Adrenal gland (tissue), 9 donors: ENCODE measurements at regions not wholly inside any gene's neighbourhood (a gene's known extent, or its start where the extent isn't known, plus 50 kb on each side); places are given as distances from the start of the nearest gene placed in this dataset.

Experiments used
- DNase-seq, 7 donors: peaks; one replicate each; pipeline ENCODE4 v3.0.0-alpha.2; 2019 to 2020
- H3K27ac ChIP-seq, 5 donors: fragments of 200-600 bp; sonication (generic) in 4 of 5; 1 replicate in 3 of 5; 2 replicates in 2 of 5; pipeline versions ENCODE4 v1.5.1 to v1.8.0; 2016 to 2020; ENCODE audit warnings: mild to moderate bottlenecking in 1 of 5
- H3K27me3 ChIP-seq: fragments of 200-600 bp; 2 replicates; pipeline ENCODE4 v1.8.0; 2021
- H3K36me3 ChIP-seq, 2 donors: fragments of 200-600 bp; replicated peaks in 1 of 2; 1 replicate in 1 of 2; 2 replicates in 1 of 2; pipeline versions ENCODE4 v1.5.1 to v1.8.0; 2018 to 2022
- H3K4me1 ChIP-seq, 2 donors: fragments of 200-600 bp; replicated peaks in 1 of 2; 1 replicate in 1 of 2; 2 replicates in 1 of 2; pipeline versions ENCODE4 v1.5.1 to v1.8.0; 2018 to 2021
- H3K4me3 ChIP-seq, 4 donors: fragments of 200-600 bp; sonication (generic) in 3 of 4; one replicate each; pipeline ENCODE4 v1.5.1; 2016 to 2018
- H3K9me3 ChIP-seq, 3 donors: fragments of 200-600 bp; sonication (generic) in 1 of 3; replicated peaks in 1 of 3; 1 replicate in 2 of 3; 2 replicates in 1 of 3; pipeline versions ENCODE4 v1.5.1 to v1.8.0; 2016 to 2021
- POLR2A ChIP-seq, 2 donors: fragments of 450-650 bp; IDR thresholded peaks; one replicate each; pipeline ENCODE4 v1.6.1; 2017; ENCODE audit warnings: antibody characterized with exemption in 2 of 2, mild to moderate bottlenecking in 2 of 2, moderate library complexity in 1 of 2
- WGBS, 4 donors: extraction: QIAGEN DNeasy Blood & Tissue Kit in 2 of 4; methylation state at CpG; one replicate each; pipeline versions ENCODE4 v1.1.5 to v1.1.7; 2013 to 2017; 5-methylcytosine and 5-hydroxymethylcytosine counted together
- intact Hi-C, 2 donors: fragments of 100-400 bp; cut with DNase I; formaldehyde crosslinking; loops; one replicate each; pipeline versions ENCODE4 v1.14.1 to v1.15.0; 2022 to 2023
- TF ChIP-seq, protein P1 (sequence below), 6 experiments: fragments of 450-650 bp in 4 of 6; fragments of 200-600 bp in 2 of 6; sonication (generic) in 1 of 6; IDR thresholded peaks; 1 replicate in 5 of 6; 2 replicates in 1 of 6; pipeline versions ENCODE4 v1.5.1 to v1.8.0; 2016 to 2021; ENCODE audit warnings: antibody characterized with exemption in 6 of 6, mild to moderate bottlenecking in 2 of 6, moderate library complexity in 1 of 6
- donor health status: healthy with polysubstance abuse.
- donor health status: Bipolar disorder and iron deficiency.
- donor health status: DM: yes; HTN: yes; CAD: no.
- donor health status: DM: no; HTN: no; CAD: no.
- donor health status: DM: no; HTN: no; CAD: no.

DNA sequence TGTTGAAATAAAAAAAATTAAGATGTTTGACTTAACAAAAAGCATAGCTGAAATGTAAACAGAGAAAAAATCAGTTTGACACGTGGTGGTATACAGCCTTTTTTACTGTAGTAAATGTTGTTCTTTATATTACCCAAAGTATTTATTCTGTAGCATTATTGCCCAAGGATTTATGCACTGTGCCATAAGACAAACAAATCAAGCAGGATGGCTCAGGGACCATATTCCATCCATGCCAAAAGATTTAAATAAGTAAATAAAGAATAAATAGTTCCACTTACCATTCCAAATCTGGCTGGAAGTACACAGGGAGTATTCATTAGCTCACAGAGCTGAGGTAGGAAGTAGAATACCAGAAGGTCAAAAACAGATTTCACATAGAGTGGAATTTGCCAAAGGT, 666.7 kb upstream of the CADM2 start:
- H3K36me3 ChIP-seq: no peaks in the 10 kb centered on the region
- H3K27ac ChIP-seq: no peak overlapping the region
- no peaks in the 10 kb centered on the region for H3K9me3 ChIP-seq
- no peak for TF ChIP-seq POLR2A (IDR thresholded peaks at IDR 0.05)
- TF ChIP-seq, protein P1, sequence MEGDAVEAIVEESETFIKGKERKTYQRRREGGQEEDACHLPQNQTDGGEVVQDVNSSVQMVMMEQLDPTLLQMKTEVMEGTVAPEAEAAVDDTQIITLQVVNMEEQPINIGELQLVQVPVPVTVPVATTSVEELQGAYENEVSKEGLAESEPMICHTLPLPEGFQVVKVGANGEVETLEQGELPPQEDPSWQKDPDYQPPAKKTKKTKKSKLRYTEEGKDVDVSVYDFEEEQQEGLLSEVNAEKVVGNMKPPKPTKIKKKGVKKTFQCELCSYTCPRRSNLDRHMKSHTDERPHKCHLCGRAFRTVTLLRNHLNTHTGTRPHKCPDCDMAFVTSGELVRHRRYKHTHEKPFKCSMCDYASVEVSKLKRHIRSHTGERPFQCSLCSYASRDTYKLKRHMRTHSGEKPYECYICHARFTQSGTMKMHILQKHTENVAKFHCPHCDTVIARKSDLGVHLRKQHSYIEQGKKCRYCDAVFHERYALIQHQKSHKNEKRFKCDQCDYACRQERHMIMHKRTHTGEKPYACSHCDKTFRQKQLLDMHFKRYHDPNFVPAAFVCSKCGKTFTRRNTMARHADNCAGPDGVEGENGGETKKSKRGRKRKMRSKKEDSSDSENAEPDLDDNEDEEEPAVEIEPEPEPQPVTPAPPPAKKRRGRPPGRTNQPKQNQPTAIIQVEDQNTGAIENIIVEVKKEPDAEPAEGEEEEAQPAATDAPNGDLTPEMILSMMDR (IDR thresholded peaks at IDR 0.05): no peak
- 35 to 42% (median 40%) methylated on average over 1 of the region's 1 CpG for WGBS, 4 donors
- intact Hi-C loops: no loop called here
- H3K4me3 ChIP-seq: no peak overlapping the region
- no peaks in the 10 kb centered on the region for H3K27me3 ChIP-seq
- no peak for DNase-seq
- no peaks in the 10 kb centered on the region for H3K4me1 ChIP-seq

DNA sequence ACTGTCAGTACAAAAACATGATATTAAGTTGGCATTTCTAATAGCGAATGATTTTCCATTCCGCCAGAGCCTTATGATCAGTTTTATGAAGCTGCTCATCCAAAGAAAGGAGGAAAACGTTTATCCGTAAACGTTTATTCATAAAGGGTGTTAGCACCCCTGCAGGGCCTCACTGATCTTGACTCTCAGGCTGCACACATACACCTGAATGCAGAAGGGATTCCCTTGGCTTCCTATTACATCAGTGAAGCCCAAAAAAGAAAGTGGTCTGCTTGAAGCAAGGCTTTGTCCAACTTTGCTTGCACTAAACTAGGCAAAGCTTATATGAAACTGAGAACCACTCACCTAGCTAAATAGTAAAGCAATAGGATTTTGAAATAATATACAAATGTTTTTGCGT, 659.5 kb upstream of the CADM2 start:
- Histone ChIP-seq H3K36me3 (no peaks in the 10 kb centered on the region), H3K27ac (no peak overlapping the region), H3K9me3 (no peaks in the 10 kb centered on the region), H3K4me1 (no peaks in the 10 kb centered on the region), H3K27me3 (no peaks in the 10 kb centered on the region), H3K4me3 (no peak overlapping the region)
- intact Hi-C loops: no loop called here
- no peak for TF ChIP-seq POLR2A (IDR thresholded peaks at IDR 0.05)
- TF ChIP-seq, protein P1 (IDR thresholded peaks at IDR 0.05): no peak
- no peak for DNase-seq
- WGBS, 4 donors: 52 to 64% (median 59%) methylated on average over 6 of the region's 6 CpGs

DNA sequence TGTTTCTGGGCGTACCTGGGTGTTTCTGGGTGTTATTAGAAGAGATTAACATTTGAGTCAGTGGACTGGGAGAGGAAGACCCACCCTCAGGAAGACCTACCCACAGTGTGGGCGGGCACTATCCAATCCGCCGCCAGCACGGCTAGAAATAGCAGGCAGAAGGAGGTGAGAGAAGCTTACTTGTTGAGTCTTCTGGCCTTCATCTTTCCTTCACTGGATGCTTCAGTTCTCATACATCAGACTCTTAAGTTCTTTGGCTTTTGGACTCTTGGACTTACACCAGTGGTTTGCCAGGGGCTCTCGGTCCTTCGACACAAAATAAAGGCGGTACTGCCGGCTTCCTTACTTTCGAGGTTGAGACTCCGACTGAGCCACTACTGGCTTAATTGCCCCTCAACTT, 654.6 kb upstream of the CADM2 start:
- Histone ChIP-seq H3K9me3 (no peaks in the 10 kb centered on the region), H3K36me3 (no peaks in the 10 kb centered on the region), H3K27ac (no peak overlapping the region), H3K4me1 (no peaks in the 10 kb centered on the region), H3K4me3 (no peak overlapping the region), H3K27me3 (no peaks in the 10 kb centered on the region)
- intact Hi-C loops: no loop called here
- TF ChIP-seq, protein P1 (IDR thresholded peaks at IDR 0.05): no peak
- TF ChIP-seq POLR2A (IDR thresholded peaks at IDR 0.05): no peak
- 81 to 94% (median 90%) methylated on average over 11 of the region's 11 CpGs for WGBS, 4 donors
- no peak for DNase-seq

DNA sequence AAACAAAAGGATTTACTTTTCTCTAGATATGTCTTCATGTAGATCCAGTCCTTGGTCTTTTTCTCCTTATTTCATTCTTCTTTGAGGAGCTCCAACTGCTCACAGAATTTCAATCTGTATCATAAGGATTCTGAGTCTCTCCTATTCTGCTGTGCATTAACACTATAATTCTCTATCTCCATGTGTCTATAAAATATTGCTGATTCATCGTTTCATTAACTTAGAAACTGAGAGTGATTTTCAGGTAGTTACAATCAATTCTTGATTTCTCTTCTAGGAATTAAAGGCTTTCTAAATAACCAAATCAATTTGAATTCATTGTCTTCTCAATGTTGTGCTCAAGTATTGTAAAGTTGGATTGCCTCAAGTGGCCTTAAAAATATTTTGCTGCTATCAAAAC, 651.5 kb upstream of the CADM2 start:
- DNase-seq: no peak
- no peaks in the 10 kb centered on the region for H3K36me3 ChIP-seq
- H3K9me3 ChIP-seq: no peaks in the 10 kb centered on the region
- WGBS, 4 donors: 66 to 85% (median 74%) methylated on average over 1 of the region's 1 CpG
- H3K27me3 ChIP-seq: no peaks in the 10 kb centered on the region
- no peak overlapping the region for H3K4me3 ChIP-seq
- TF ChIP-seq, protein P1 (IDR thresholded peaks at IDR 0.05): no peak
- TF ChIP-seq POLR2A (IDR thresholded peaks at IDR 0.05): no peak
- H3K4me1 ChIP-seq: no peaks in the 10 kb centered on the region
- intact Hi-C loops: no loop called here
- H3K27ac ChIP-seq: no peak overlapping the region
